C4-2B (cell line): ENCODE measurements at regions not wholly inside any gene's neighbourhood (a gene's known extent, or its start where the extent isn't known, plus 50 kb on each side); places are given as distances from the start of the nearest gene placed in this dataset.

Experiments
- CTCF ChIP-seq: fragments of 450-650 bp; conservative IDR thresholded peaks from 2 replicates; pipeline ENCODE4 v1.5.1; 2017; ENCODE audit warnings: mild to moderate bottlenecking
- ZFX ChIP-seq: fragments of 450-650 bp; IDR thresholded peaks from 2 replicates; pipeline ENCODE4 v1.6.1; 2017

GRCh38 chr2:66938471-66938967 lies 458.6 kb upstream of the ETAA1 start:
- TF ChIP-seq CTCF, result no peak
- TF ChIP-seq ZFX, result no peak
